Kidney epithelial cell (primary cell): ENCODE measurements at regions not wholly inside any gene's neighbourhood (a gene's known extent, or its start where the extent isn't known, plus 50 kb on each side); places are given as distances from the start of the nearest gene placed in this dataset.

ENCODE experiments used
- DNase-seq: peaks from one replicate; pipeline ENCODE4 v3.0.0-alpha.2; 2010; ENCODE audit warnings: low read depth
- H3K27me3 ChIP-seq: 2 replicates; pipeline ENCODE4 v1.6.0; 2011; ENCODE audit warnings: low read length; ENCODE audit not compliant: control insufficient read depth, insufficient read depth
- H3K36me3 ChIP-seq: 2 replicates; pipeline ENCODE4 v1.5.1; 2011; ENCODE audit warnings: low read length; ENCODE audit not compliant: control insufficient read depth, insufficient read depth
- H3K4me3 ChIP-seq: 2 replicates; pipeline ENCODE4 v1.5.1; 2011; ENCODE audit warnings: low read depth, mild to moderate bottlenecking, control low read depth, low read length
- TF ChIP-seq, protein P1 (sequence below): IDR thresholded peaks from 2 replicates; pipeline ENCODE4 v1.5.1; 2011; ENCODE audit warnings: mild to moderate bottlenecking, moderate library complexity, low read length, control low read depth, inconsistent platforms; ENCODE audit not compliant: insufficient read depth, poor library complexity, severe bottlenecking

DNA sequence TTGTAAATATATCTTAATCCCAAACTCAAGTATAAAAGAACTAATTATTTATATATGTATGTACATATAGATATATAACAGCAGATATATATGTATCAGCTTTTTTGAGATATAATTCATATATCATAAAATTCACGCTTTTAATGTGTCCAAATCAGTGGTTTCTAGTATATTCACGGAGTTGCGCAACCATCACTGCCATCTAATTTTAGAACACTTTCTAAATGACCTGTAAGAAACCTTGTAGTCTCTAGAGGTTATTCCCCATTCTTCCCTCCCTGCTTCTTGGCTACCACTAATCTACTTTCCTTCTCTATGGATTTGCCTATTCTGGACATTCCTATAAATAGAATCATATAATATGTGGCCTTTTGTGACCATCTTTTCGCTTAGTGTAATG lies 163.5 kb upstream of the TCF4 start:
- TF ChIP-seq, protein P1, sequence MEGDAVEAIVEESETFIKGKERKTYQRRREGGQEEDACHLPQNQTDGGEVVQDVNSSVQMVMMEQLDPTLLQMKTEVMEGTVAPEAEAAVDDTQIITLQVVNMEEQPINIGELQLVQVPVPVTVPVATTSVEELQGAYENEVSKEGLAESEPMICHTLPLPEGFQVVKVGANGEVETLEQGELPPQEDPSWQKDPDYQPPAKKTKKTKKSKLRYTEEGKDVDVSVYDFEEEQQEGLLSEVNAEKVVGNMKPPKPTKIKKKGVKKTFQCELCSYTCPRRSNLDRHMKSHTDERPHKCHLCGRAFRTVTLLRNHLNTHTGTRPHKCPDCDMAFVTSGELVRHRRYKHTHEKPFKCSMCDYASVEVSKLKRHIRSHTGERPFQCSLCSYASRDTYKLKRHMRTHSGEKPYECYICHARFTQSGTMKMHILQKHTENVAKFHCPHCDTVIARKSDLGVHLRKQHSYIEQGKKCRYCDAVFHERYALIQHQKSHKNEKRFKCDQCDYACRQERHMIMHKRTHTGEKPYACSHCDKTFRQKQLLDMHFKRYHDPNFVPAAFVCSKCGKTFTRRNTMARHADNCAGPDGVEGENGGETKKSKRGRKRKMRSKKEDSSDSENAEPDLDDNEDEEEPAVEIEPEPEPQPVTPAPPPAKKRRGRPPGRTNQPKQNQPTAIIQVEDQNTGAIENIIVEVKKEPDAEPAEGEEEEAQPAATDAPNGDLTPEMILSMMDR: no peak
- Histone ChIP-seq H3K36me3 (no peaks in the 10 kb centered on the region), H3K27me3 (no peaks in the 10 kb centered on the region), H3K4me3 (no peak overlapping the region)
- no peak for DNase-seq

DNA sequence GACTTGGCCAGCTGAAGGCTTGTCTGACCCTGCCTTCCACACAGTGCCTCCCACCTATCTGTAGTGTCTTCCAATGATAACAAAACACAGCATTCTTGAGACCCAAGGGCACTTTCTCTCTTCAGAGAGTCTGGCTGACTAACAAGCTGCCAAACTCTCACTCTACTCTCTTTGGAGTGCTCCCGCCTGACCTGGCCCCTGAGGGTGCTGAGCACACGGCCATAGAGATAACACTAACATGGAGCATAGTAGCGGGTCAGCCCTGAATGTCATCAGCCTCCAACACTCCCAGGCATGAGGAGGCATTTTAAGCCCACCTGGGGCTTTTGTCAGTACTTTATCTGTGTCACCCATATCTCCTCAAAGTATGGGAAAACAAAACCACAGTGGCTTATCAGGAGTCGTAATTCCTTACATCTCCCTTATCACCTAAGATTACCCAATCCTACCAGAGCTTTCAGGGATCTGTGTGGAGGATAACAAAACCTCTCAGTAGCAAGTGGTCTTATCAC lies 160.3 kb upstream of the TCF4 start:
- DNase-seq: no peak
- Histone ChIP-seq H3K36me3 (no peaks in the 10 kb centered on the region), H3K27me3 (no peaks in the 10 kb centered on the region), H3K4me3 (no peak overlapping the region)
- TF ChIP-seq, protein P1: no peak

DNA sequence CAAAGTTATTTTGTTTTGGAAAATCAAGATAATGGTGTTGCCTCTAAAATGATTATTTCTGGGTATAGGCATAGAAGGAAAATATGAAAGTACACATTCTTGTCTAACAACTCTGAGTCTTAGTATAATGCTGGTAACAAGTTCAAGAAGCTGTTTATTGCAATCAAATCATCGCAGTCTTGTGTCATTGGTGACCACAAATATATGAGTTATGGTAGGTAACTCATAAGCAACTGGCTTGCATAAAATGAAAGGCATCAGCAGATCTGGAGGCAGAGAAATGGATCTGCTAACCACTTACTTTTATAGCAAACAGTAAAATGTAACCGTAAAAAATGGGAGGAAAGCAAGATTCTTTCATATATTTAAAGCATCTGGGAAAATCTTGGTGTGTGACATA lies 156.2 kb upstream of the TCF4 start:
- DNase-seq: no peak
- TF ChIP-seq, protein P1: no peak

DNA sequence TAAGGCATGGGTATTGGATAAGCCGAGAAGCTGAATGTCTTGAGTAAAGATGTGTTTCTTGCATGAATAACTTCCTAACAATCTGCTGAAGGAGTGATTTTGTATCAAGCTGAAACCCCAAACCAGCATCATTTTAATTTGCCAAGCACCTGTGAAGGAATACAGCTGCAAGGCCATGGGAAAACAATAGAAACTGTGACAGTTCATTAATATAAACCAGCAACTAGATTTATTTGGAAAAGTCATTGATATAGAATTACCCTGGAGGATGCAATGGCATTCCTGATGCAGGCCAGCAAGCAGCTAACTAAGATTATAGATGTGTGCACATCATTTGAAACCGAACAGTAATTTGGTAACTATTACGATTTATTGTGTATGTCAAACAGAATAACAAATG lies 155.7 kb upstream of the TCF4 start:
- no peak for DNase-seq
- Histone ChIP-seq H3K27me3 (no peaks in the 10 kb centered on the region), H3K36me3 (no peaks in the 10 kb centered on the region), H3K4me3 (no peak overlapping the region)
- TF ChIP-seq, protein P1: no peak

More for the DNA sequence above, 156.2 kb upstream of the TCF4 start:
- no peak overlapping the region for H3K4me3 ChIP-seq
- no peaks in the 10 kb centered on the region for H3K27me3 ChIP-seq
- H3K36me3 ChIP-seq: no peaks in the 10 kb centered on the region

DNA sequence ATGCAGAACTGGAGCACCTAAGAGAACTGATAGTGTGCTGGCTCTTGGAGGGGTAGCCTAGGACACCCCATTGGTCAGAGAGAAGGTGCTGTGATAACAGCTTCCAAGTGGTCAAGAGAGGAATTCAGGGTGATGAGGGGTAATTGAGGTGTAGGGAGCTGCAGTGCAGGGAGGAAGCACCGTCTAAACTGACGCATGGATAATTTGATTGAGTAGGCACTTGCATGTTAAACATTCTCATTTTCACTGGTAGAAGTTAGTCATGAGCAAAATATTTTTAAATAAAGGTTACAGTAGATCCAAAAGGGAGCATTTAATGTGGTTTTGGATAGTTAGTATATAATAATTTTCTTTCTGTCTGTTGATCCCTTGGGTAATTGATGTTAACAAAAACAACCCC lies 155.1 kb upstream of the TCF4 start:
- Histone ChIP-seq H3K4me3 (no peak overlapping the region), H3K27me3 (no peaks in the 10 kb centered on the region), H3K36me3 (no peaks in the 10 kb centered on the region)
- DNase-seq: no peak
- TF ChIP-seq, protein P1: no peak

DNA sequence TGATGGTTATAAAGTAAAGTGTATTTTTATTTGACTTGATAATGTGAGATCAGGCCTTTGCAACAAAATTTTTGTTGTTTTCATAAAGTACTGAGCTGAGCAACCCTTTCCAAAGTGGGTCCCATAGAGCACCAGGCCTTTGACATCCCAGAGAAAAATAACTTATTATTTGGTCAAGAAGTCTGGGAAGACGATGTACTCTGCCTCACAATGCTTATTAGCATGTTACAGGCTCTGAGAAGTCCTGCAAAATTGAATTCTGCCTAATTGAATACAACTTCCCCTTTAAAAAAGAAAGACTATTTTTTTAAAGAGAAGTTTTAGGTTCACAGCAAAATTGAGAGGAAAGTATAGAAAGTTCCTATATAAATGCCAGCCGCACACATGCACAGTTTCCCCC lies 151.5 kb upstream of the TCF4 start:
- Histone ChIP-seq H3K36me3 (no peaks in the 10 kb centered on the region), H3K27me3 (no peaks in the 10 kb centered on the region), H3K4me3 (no peak overlapping the region)
- TF ChIP-seq, protein P1: no peak
- DNase-seq: no peak
